CD14-positive monocyte (primary cell): ENCODE measurements at regions not wholly inside any gene's neighbourhood (a gene's known extent, or its start where the extent isn't known, plus 50 kb on each side); places are given as distances from the start of the nearest gene placed in this dataset.
"Not testable (repeated sequence)": the region's sequence is repeated elsewhere in the genome, so short reads cannot be mapped to it uniquely, and the experiment has no call there.

Experiments used
- DNase-seq, 3 donors: peaks; one replicate each; pipeline ENCODE4 v3.0.0-alpha.2; 2011 to 2022
- H2AFZ ChIP-seq: 2 replicates; pipeline ENCODE4 v1.6.0; 2012; ENCODE audit warnings: mild to moderate bottlenecking, low read depth, low read length, inconsistent platforms; ENCODE audit not compliant: insufficient read depth, poor library complexity, severe bottlenecking
- H3K27ac ChIP-seq, 2 donors: 1 replicate in 1 of 2; 2 replicates in 1 of 2; pipeline ENCODE4 v1.5.1; 2012 to 2013; ENCODE audit warnings: low read length in 2 of 2, control low read depth in 1 of 2, inconsistent platforms in 1 of 2, low read depth in 1 of 2, mild to moderate bottlenecking in 1 of 2
- H3K27me3 ChIP-seq, 2 donors: one replicate each; pipeline versions ENCODE4 v1.6.0 to v1.6.1; 2011 to 2013; ENCODE audit warnings: low read length in 2 of 2; ENCODE audit not compliant: control insufficient read depth in 2 of 2, insufficient read depth in 2 of 2
- H3K36me3 ChIP-seq, 2 donors: replicated peaks in 1 of 2; 1 replicate in 1 of 2; 2 replicates in 1 of 2; pipeline versions ENCODE4 v1.5.1 to v1.6.1; 2012 to 2013; ENCODE audit warnings: low read length in 2 of 2, control low read depth in 1 of 2, inconsistent platforms in 1 of 2, mild to moderate bottlenecking in 1 of 2; ENCODE audit not compliant: insufficient read depth in 2 of 2, control insufficient read depth in 1 of 2
- H3K4me1 ChIP-seq, 2 donors: 1 replicate in 1 of 2; 2 replicates in 1 of 2; pipeline versions ENCODE4 v1.5.1 to v1.6.1; 2012 to 2013; ENCODE audit warnings: low read length in 2 of 2, control low read depth in 1 of 2, inconsistent platforms in 1 of 2, mild to moderate bottlenecking in 1 of 2, moderate library complexity in 1 of 2; ENCODE audit not compliant: insufficient read depth in 2 of 2, control insufficient read depth in 1 of 2
- H3K4me2 ChIP-seq: replicated peaks from 2 replicates; pipeline ENCODE3; 2012; ENCODE audit warnings: low read length, moderate library complexity, mild to moderate bottlenecking; ENCODE audit not compliant: poor library complexity, severe bottlenecking; ENCODE audit errors: extremely low read depth
- H3K4me3 ChIP-seq, 3 experiments: fragments of 200-600 bp in 1 of 3; sonication (generic) in 1 of 3; replicated peaks in 1 of 3; 1 replicate in 2 of 3; 2 replicates in 1 of 3; pipeline ENCODE4 v1.5.1; 2011 to 2013; ENCODE audit warnings: low read length in 3 of 3, mild to moderate bottlenecking in 3 of 3, control low read depth in 2 of 3, low read depth in 2 of 3, inconsistent platforms in 1 of 3, moderate library complexity in 1 of 3
- H3K79me2 ChIP-seq: 2 replicates; pipeline ENCODE4 v1.6.0; 2012; ENCODE audit warnings: mild to moderate bottlenecking, control low read depth, inconsistent platforms, low read length, moderate library complexity; ENCODE audit not compliant: insufficient read depth
- H3K9ac ChIP-seq: 2 replicates; pipeline ENCODE4 v1.6.0; 2017; ENCODE audit warnings: low read length, mild to moderate bottlenecking; ENCODE audit not compliant: insufficient read depth, poor library complexity, severe bottlenecking
- H3K9me3 ChIP-seq, 2 donors: replicated peaks in 1 of 2; 1 replicate in 1 of 2; 2 replicates in 1 of 2; pipeline versions ENCODE4 v1.5.1 to v1.6.1; 2012 to 2013; ENCODE audit warnings: low read length in 2 of 2, control low read depth in 1 of 2; ENCODE audit not compliant: control insufficient read depth in 1 of 2, insufficient read depth in 1 of 2
- H4K20me1 ChIP-seq: 2 replicates; pipeline ENCODE4 v1.6.0; 2012; ENCODE audit warnings: mild to moderate bottlenecking, low read length, control low read depth, moderate library complexity; ENCODE audit not compliant: insufficient read depth
- H3K27ac Mint-ChIP-seq, 7 donors: one replicate each; pipeline ENCODE4 v1.8.0; 2020; ENCODE audit warnings: mild to moderate bottlenecking in 7 of 7, mixed read lengths in 7 of 7, moderate library complexity in 6 of 7, inconsistent platforms in 2 of 7
- H3K27me3 Mint-ChIP-seq, 3 donors: one replicate each; pipeline ENCODE4 v1.8.0; 2021 to 2022; ENCODE audit warnings: low read depth in 3 of 3, mild to moderate bottlenecking in 3 of 3, mixed read lengths in 3 of 3, moderate library complexity in 3 of 3, inconsistent platforms in 1 of 3
- H3K36me3 Mint-ChIP-seq, 2 donors: one replicate each; pipeline ENCODE4 v1.8.0; 2020; ENCODE audit warnings: mixed read lengths in 2 of 2, inconsistent platforms in 1 of 2, mild to moderate bottlenecking in 1 of 2
- H3K4me1 Mint-ChIP-seq: one replicate; pipeline ENCODE4 v1.8.0; 2020; ENCODE audit warnings: mild to moderate bottlenecking, mixed read lengths
- H3K4me3 Mint-ChIP-seq, 2 donors: one replicate each; pipeline ENCODE4 v1.8.0; 2020; ENCODE audit warnings: mild to moderate bottlenecking in 2 of 2, mixed read lengths in 2 of 2, moderate library complexity in 1 of 2
- H3K9me3 Mint-ChIP-seq, 7 donors: one replicate each; pipeline ENCODE4 v1.8.0; 2020 to 2022; ENCODE audit warnings: mixed read lengths in 7 of 7, mild to moderate bottlenecking in 6 of 7, moderate library complexity in 6 of 7, inconsistent platforms in 2 of 7
- CTCF ChIP-seq: fragments of 200-600 bp; IDR thresholded peaks from one replicate; pipeline ENCODE4 v1.8.0; 2022; ENCODE audit warnings: antibody characterized with exemption, mild to moderate bottlenecking
- WGBS: methylation state at CpG from one replicate; pipeline ENCODE4 v1.1.5; 2013; ENCODE audit warnings: missing lambda C conversion rate; ENCODE audit not compliant: insufficient coverage; 5-methylcytosine and 5-hydroxymethylcytosine counted together
- intact Hi-C, 2 donors: fragments of 100-400 bp; cut with micrococcal nuclease; formaldehyde crosslinking; loops; one replicate each; pipeline versions ENCODE4 v1.15.0 to v1.15.1; 2023

DNA sequence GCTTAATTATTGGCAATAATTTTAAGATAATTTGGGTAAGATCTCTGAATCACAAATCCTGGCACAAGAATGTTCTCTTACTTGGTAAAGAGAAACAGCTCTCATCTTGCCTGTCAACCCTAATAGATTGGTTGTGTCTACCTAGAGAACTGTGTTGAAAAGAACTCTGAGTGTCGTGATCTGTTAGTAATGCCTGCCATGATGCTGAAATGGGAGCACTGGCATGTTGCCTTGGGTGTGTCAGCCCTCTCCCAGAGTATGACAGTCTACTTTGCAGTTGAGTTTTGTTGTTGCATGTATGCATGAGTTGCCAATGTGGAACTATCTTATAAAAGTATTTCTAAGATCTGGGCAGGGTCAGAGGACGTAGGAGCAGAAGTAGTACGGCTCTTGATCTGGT is 221.4 kb downstream of the MAF start:
- Histone ChIP-seq H3K27me3 (no peaks in the 10 kb centered on the region), H2AFZ (no peak overlapping the region), H3K9ac (no peak overlapping the region), H3K4me2 (no peak overlapping the region), H3K79me2 (no peaks in the 10 kb centered on the region), H3K4me3 (no peak overlapping the region), H4K20me1 (no peaks in the 10 kb centered on the region), H3K9me3 (no peaks in the 10 kb centered on the region), H3K27ac (no peak overlapping the region), H3K4me1 (peaks cover 16 to 19% of the 10 kb centered on the region in 2 donors), H3K36me3 (no peaks in the 10 kb centered on the region)
- intact Hi-C loops = no loop called here
- peaks cover 3 to 10% (median 4%) of the 10 kb centered on the region in 3 donors for H3K27me3 Mint-ChIP-seq
- H3K36me3 Mint-ChIP-seq = no peaks in the 10 kb centered on the region
- peak overlapping the region in 1 of 7 donors; percentile 60 for H3K27ac Mint-ChIP-seq
- peaks cover 25% of the 10 kb centered on the region for H3K4me1 Mint-ChIP-seq
- H3K4me3 Mint-ChIP-seq = no peak overlapping the region
- WGBS = 80% methylated on average over 1 of the region's 3 CpGs
- TF ChIP-seq CTCF = no peak
- DNase-seq = no peak
- peaks cover 0 to 8% (median 3%) of the 10 kb centered on the region in 7 donors for H3K9me3 Mint-ChIP-seq

DNA sequence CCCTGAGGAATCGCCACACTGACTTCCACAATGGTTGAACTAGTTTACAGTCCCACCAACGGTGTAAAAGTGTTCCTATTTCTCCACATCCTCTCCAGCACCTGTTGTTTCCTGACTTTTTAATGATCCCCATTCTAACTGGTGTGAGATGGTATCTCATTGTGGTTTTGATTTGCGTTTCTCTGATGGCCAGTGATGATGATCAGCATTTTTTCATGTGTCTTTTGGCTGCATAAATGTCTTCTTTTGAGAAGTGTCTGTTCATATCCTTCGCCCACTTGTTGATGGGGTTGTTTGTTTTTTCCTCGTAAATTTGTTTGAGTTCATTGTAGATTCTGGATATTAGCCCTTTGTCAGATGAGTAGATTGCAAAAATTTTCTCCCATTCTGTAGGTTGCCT is 223.5 kb downstream of the MAF start:
- H3K9me3 ChIP-seq, H3K9ac ChIP-seq, H3K4me2 ChIP-seq, H3K27ac Mint-ChIP-seq, H4K20me1 ChIP-seq, H3K36me3 Mint-ChIP-seq, H2AFZ ChIP-seq, intact Hi-C loops, H3K27ac ChIP-seq, H3K36me3 ChIP-seq, H3K79me2 ChIP-seq, DNase-seq, H3K27me3 ChIP-seq, H3K4me3 Mint-ChIP-seq, H3K4me3 ChIP-seq, H3K27me3 Mint-ChIP-seq, H3K9me3 Mint-ChIP-seq: not testable (repeated sequence)
- peaks cover 22 to 25% of the 10 kb centered on the region in 2 donors for H3K4me1 ChIP-seq
- peaks cover 28% of the 10 kb centered on the region for H3K4me1 Mint-ChIP-seq
- no CpG with 5 or more reads among the region's 5 CpGs for WGBS
